ENCODE measurements at regions not wholly inside any gene's neighbourhood (a gene's known extent, or its start where the extent isn't known, plus 50 kb on each side); places are given as distances from the start of the nearest gene placed in this dataset.

DNA sequence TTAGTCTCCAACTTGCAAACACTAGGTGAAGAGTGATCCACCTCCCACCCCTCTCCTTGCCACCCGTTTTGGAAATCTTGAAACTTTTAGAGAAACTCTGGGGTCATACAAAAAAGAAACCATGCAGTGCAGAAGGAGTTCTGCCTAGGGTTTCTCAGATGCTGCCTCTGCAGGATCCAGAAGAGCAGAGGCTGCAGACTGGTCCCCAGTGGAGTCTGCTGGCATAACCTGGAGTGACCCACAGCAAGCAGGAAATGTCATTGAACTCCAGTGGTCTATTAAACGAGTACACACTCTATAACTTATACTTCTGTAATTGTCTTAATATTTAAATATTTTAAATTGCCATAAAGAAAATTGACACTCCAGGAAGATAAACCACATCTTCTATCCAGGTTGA, 280.7 kb upstream of the NT5E start:
- Histone ChIP-seq H3K4me3 (ENCODE audit: low read length) (no peak overlapping the region), H3K27me3 (ENCODE audit: control insufficient read depth, insufficient read depth, low read length) (no peaks in the 10 kb centered on the region), H3K9me3 (ENCODE audit: control insufficient read depth, insufficient read depth, low read length) (no peaks in the 10 kb centered on the region), H3K4me1 (ENCODE audit: control insufficient read depth, insufficient read depth, low read length) (no peaks in the 10 kb centered on the region), H3K36me3 (ENCODE audit: control insufficient read depth, insufficient read depth, low read length) (no peaks in the 10 kb centered on the region), H3K27ac (ENCODE audit: low read length) (no peak overlapping the region)
- DNase-seq (ENCODE audit: low read depth, low spot score) = no peak
- no CpG with 5 or more reads among the region's 2 CpGs for WGBS (ENCODE audit: insufficient coverage, insufficient read length)

DNA sequence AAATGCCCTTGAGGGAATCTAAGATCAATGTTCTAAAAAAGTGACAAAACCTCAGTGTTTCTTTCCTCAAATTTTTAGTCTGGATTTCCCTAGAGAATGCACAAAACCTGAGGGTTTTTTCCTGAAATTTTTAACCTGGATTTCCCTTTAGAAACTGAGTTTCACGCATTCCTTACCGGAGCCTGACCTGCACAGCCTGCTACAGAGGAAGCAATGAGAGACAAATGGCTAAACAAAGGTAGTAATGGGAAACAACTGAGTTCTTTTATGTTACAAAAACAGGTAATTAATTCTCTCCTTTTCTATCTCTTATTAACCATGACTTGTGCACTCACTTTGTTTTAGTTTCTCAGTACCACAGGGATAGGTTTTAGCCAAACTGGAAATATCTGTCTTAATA, 281.7 kb upstream of the NT5E start:
- H3K4me3 ChIP-seq (ENCODE audit: low read length) = no peak overlapping the region
- H3K27me3 ChIP-seq (ENCODE audit: control insufficient read depth, insufficient read depth, low read length) = no peaks in the 10 kb centered on the region
- no peak overlapping the region for H3K27ac ChIP-seq (ENCODE audit: low read length)
- H3K4me1 ChIP-seq (ENCODE audit: control insufficient read depth, insufficient read depth, low read length) = no peaks in the 10 kb centered on the region
- no CpG with 5 or more reads among the region's 2 CpGs for WGBS (ENCODE audit: insufficient coverage, insufficient read length)
- no peak for DNase-seq (ENCODE audit: low read depth, low spot score)
- H3K9me3 ChIP-seq (ENCODE audit: control insufficient read depth, insufficient read depth, low read length) = no peaks in the 10 kb centered on the region
- H3K36me3 ChIP-seq (ENCODE audit: control insufficient read depth, insufficient read depth, low read length) = no peaks in the 10 kb centered on the region

- DNase-seq (ENCODE audit: low read depth, low spot score) = no peak
- WGBS (ENCODE audit: insufficient coverage, insufficient read length) = no CpG with 5 or more reads among the region's 3 CpGs
- H3K36me3 ChIP-seq (ENCODE audit: control insufficient read depth, insufficient read depth, low read length) = no peaks in the 10 kb centered on the region
- no peaks in the 10 kb centered on the region for H3K27me3 ChIP-seq (ENCODE audit: control insufficient read depth, insufficient read depth, low read length)
- H3K4me1 ChIP-seq (ENCODE audit: control insufficient read depth, insufficient read depth, low read length) = no peaks in the 10 kb centered on the region
- H3K4me3 ChIP-seq (ENCODE audit: low read length) = no peak overlapping the region
- H3K9me3 ChIP-seq (ENCODE audit: control insufficient read depth, insufficient read depth, low read length) = no peaks in the 10 kb centered on the region
- no peak overlapping the region for H3K27ac ChIP-seq (ENCODE audit: low read length)
These were observed 283.7 kb upstream of the NT5E start for GRCh38 chr6:85166114-85166741.

GRCh38 chr6:85163156-85164080, 286.5 kb upstream of the NT5E start:
- Histone ChIP-seq H3K27me3 (ENCODE audit: control insufficient read depth, insufficient read depth, low read length) (no peaks in the 10 kb centered on the region), H3K27ac (ENCODE audit: low read length) (no peak overlapping the region), H3K36me3 (ENCODE audit: control insufficient read depth, insufficient read depth, low read length) (no peaks in the 10 kb centered on the region), H3K4me3 (ENCODE audit: low read length) (no peak overlapping the region), H3K4me1 (ENCODE audit: control insufficient read depth, insufficient read depth, low read length) (no peaks in the 10 kb centered on the region), H3K9me3 (ENCODE audit: control insufficient read depth, insufficient read depth, low read length) (no peaks in the 10 kb centered on the region)
- WGBS (ENCODE audit: insufficient coverage, insufficient read length) = no CpG with 5 or more reads among the region's 7 CpGs
- no peak for DNase-seq (ENCODE audit: low read depth, low spot score)

GRCh38 chr6:85157311-85157710, 292.6 kb upstream of the NT5E start:
- WGBS (ENCODE audit: insufficient coverage, insufficient read length) = no CpG with 5 or more reads among the region's 2 CpGs
- H3K4me1 ChIP-seq (ENCODE audit: control insufficient read depth, insufficient read depth, low read length) = no peaks in the 10 kb centered on the region

GRCh38 chr6:85143676-85144075, 306.2 kb upstream of the NT5E start:
- no peaks in the 10 kb centered on the region for H3K4me1 ChIP-seq (ENCODE audit: control insufficient read depth, insufficient read depth, low read length)
- no peaks in the 10 kb centered on the region for H3K27me3 ChIP-seq (ENCODE audit: control insufficient read depth, insufficient read depth, low read length)
- no peaks in the 10 kb centered on the region for H3K36me3 ChIP-seq (ENCODE audit: control insufficient read depth, insufficient read depth, low read length)
- WGBS (ENCODE audit: insufficient coverage, insufficient read length) = no CpG with 5 or more reads among the region's 2 CpGs
- no peak overlapping the region for H3K4me3 ChIP-seq (ENCODE audit: low read length)
- no peak overlapping the region for H3K27ac ChIP-seq (ENCODE audit: low read length)
- DNase-seq (ENCODE audit: low read depth, low spot score) = no peak
- no peaks in the 10 kb centered on the region for H3K9me3 ChIP-seq (ENCODE audit: control insufficient read depth, insufficient read depth, low read length)

More at GRCh38 chr6:85157311-85157710, 292.6 kb upstream of the NT5E start:
- Histone ChIP-seq H3K27ac (ENCODE audit: low read length) (no peak overlapping the region), H3K9me3 (ENCODE audit: control insufficient read depth, insufficient read depth, low read length) (no peaks in the 10 kb centered on the region), H3K27me3 (ENCODE audit: control insufficient read depth, insufficient read depth, low read length) (no peaks in the 10 kb centered on the region), H3K4me3 (ENCODE audit: low read length) (no peak overlapping the region), H3K36me3 (ENCODE audit: control insufficient read depth, insufficient read depth, low read length) (no peaks in the 10 kb centered on the region)
- no peak for DNase-seq (ENCODE audit: low read depth, low spot score)

- DNase-seq (ENCODE audit: low read depth, low spot score) = no peak
- WGBS (ENCODE audit: insufficient coverage, insufficient read length) = no CpG with 5 or more reads among the region's 1 CpG
- H3K27me3 ChIP-seq (ENCODE audit: control insufficient read depth, insufficient read depth, low read length) = no peaks in the 10 kb centered on the region
- peaks cover 3% of the 10 kb centered on the region for H3K4me1 ChIP-seq (ENCODE audit: control insufficient read depth, insufficient read depth, low read length)
- no peaks in the 10 kb centered on the region for H3K9me3 ChIP-seq (ENCODE audit: control insufficient read depth, insufficient read depth, low read length)
- no peak overlapping the region for H3K27ac ChIP-seq (ENCODE audit: low read length)
- no peak overlapping the region for H3K4me3 ChIP-seq (ENCODE audit: low read length)
- H3K36me3 ChIP-seq (ENCODE audit: control insufficient read depth, insufficient read depth, low read length) = no peaks in the 10 kb centered on the region
These were observed 312.0 kb upstream of the NT5E start for GRCh38 chr6:85137865-85138264.

DNA sequence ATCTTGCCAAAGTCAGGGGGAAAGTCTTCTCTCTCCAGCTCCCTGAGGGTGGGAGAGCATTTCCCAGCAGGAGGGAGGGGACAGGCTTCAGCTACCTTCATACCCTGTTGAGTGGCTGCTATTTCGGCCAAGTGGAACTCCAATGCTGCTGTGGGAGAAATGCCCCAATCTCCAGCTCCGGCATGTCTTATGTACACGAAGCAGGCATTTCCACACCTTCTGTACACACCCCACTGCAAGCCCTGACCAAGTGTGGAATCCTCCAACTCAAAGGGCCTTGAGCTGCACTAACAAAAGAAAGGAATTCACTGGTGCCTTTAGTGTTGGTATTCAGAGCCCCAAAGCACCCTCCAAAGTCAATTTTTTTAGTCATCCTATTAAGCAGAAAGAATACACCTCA, 313.6 kb upstream of the NT5E start:
- Histone ChIP-seq H3K36me3 (ENCODE audit: control insufficient read depth, insufficient read depth, low read length) (no peaks in the 10 kb centered on the region), H3K27me3 (ENCODE audit: control insufficient read depth, insufficient read depth, low read length) (no peaks in the 10 kb centered on the region), H3K4me3 (ENCODE audit: low read length) (no peak overlapping the region), H3K9me3 (ENCODE audit: control insufficient read depth, insufficient read depth, low read length) (no peaks in the 10 kb centered on the region), H3K27ac (ENCODE audit: low read length) (no peak overlapping the region), H3K4me1 (ENCODE audit: control insufficient read depth, insufficient read depth, low read length) (peaks cover 3% of the 10 kb centered on the region)
- no peak for DNase-seq (ENCODE audit: low read depth, low spot score)
- WGBS (ENCODE audit: insufficient coverage, insufficient read length) = no CpG with 5 or more reads among the region's 3 CpGs

DNA sequence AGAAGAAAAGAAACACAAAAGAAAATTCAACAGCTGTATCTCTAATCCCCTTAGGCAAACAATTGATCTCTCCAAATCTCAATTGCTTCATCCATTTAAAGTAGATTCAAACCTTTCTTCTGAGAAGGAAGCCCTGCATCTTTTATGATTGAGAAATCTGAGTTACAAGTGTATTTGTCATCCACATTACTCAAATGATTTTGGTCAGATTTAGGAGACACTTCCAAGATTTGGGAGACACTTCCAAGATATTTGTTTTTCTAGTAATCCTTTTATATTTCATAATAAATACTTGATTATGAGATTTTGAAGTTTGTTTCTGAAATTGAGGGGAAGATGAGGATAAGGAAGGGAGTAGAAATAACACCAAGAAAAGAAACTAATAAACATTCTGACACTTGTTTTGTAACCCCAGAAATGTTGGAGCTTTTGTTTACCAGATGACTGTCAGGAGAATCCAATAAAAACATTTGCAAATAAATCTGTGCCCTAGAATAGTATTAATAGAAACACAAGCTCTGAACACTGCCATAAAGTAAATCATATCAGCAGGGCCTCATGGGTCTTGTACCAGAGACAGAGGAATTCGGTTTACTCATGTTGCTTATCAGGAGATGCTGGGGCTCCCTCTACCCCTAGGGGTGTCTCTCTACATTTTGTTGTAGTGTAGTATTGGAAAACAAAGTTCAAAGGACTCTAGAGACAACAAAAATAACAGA, 314.3 kb upstream of the NT5E start:
- Histone ChIP-seq H3K9me3 (ENCODE audit: control insufficient read depth, insufficient read depth, low read length) (no peaks in the 10 kb centered on the region), H3K36me3 (ENCODE audit: control insufficient read depth, insufficient read depth, low read length) (no peaks in the 10 kb centered on the region), H3K27ac (ENCODE audit: low read length) (no peak overlapping the region), H3K27me3 (ENCODE audit: control insufficient read depth, insufficient read depth, low read length) (no peaks in the 10 kb centered on the region), H3K4me3 (ENCODE audit: low read length) (no peak overlapping the region), H3K4me1 (ENCODE audit: control insufficient read depth, insufficient read depth, low read length) (peaks cover 3% of the 10 kb centered on the region)
- no peak for DNase-seq (ENCODE audit: low read depth, low spot score)
- no CpG with 5 or more reads among the region's 1 CpG for WGBS (ENCODE audit: insufficient coverage, insufficient read length)

GRCh38 chr6:85134172-85134571, 315.7 kb upstream of the NT5E start:
- H3K27ac ChIP-seq (ENCODE audit: low read length) = no peak overlapping the region
- no peaks in the 10 kb centered on the region for H3K9me3 ChIP-seq (ENCODE audit: control insufficient read depth, insufficient read depth, low read length)
- H3K4me1 ChIP-seq (ENCODE audit: control insufficient read depth, insufficient read depth, low read length) = peaks cover 3% of the 10 kb centered on the region
- WGBS (ENCODE audit: insufficient coverage, insufficient read length) = no CpG with 5 or more reads among the region's 5 CpGs
- H3K27me3 ChIP-seq (ENCODE audit: control insufficient read depth, insufficient read depth, low read length) = no peaks in the 10 kb centered on the region
- H3K4me3 ChIP-seq (ENCODE audit: low read length) = no peak overlapping the region
- DNase-seq (ENCODE audit: low read depth, low spot score) = no peak
- H3K36me3 ChIP-seq (ENCODE audit: control insufficient read depth, insufficient read depth, low read length) = no peaks in the 10 kb centered on the region

All from iPS DF 6.9 (cell line).